Skin of body (tissue), 1 donor: ENCODE measurements at regions not wholly inside any gene's neighbourhood (a gene's known extent, or its start where the extent isn't known, plus 50 kb on each side); places are given as distances from the start of the nearest gene placed in this dataset.
"Not testable (repeated sequence)": the region's sequence is repeated elsewhere in the genome, so short reads cannot be mapped to it uniquely, and the experiment has no call there.

Experiments used
- DNase-seq: peaks from one replicate; lab custom pipeline; 2025; lab: John Stamatoyannopoulos, UW

DNA sequence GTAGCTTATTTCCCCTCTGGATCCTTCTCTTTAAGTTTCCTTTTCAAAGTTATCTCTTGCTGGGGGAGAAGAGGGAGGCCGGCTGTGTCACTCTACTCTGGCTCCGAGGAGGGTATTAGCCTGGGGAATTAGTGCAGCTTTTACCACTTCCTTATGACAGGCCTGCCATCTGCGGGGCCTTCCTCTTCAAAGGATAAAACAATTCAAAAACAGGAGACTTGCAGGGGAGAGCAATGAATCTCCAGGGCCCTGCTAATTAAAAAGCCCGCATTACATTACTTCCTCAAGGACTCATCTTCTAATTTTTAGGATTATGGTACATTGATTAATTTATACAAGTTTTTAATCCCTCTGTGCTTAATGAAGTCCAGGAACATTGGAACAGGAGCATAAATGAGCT, 190.9 kb upstream of the CDH5 start:
- no peak for DNase-seq

DNA sequence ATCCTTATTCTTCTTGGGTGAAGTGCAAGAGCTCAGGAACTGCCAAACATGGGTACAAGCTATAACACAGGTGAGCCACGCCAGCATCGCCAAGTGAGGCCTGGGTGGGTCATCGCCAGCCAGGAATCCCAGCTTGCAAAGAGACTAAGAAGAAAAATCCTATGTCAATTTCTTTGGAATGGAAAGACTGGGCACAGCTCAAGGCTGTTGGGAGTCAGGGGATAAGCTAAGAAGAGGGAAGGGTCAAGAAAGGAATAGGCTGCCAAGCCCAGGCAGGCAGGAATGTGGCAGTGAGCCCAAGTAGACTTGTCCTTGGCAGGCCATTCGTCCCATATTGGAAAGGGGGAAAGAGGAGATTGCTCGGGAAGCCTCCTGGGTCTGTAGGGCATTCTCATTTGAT, 191.4 kb upstream of the CDH5 start:
- DNase-seq: no peak

DNA sequence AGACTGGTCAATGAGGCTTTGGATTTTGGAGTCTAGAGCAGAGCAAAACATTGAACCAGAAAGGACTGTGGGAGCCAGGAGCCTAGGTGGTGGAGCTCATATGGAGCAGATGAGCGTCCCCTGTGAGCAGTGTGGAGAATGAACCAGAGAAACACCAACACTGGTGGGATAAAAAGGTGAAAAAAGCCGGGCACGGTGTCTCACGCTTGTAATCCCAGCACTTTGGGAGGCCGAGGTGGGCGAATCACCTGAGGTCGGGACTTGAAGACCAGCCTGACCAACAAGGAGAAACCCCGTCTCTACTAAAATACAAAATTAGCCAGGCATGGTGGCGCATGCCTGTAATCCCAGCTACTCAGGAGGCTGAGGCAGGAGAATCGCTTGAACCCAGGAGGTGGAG, 192.7 kb upstream of the CDH5 start:
- not testable (repeated sequence) for DNase-seq

DNA sequence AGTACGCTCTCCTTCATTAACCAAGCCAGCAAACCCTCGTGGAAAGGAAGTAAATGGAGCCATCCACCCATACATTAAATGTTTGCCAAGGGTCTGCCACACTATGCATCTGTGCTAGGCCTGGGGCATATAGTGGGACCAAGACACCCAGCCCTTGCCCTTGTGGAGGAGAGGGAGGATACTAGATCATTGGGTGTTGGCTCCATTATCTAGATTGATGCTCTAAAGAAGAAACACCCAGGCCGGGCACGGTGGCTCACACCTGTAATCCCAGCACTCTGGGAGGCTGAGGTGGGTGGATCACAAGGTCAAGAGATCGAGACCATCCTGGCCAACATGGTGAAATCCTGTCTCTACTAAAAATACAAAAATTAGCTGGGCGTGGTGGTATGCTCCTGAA, 193.3 kb upstream of the CDH5 start:
- DNase-seq: not testable (repeated sequence)

DNA sequence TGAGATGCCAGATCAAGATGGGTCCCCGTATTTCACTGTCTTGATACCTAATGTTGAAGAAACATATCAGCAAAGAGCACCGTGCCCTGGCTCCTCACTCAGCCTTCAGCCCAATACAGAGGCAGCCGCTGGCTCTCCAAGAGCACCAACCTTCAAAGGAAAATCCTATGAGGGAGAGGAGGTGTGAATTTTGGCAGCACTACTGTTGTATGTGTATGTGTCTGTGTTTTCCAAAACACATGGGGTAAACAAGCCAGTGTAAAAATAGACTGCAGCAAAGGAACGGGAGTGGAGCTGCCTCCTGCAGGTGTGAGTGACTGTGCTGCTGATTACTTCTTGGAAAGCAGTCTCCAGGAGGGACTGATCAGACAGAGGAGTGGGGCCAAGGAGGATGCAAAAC, 194.0 kb upstream of the CDH5 start:
- no peak for DNase-seq

DNA sequence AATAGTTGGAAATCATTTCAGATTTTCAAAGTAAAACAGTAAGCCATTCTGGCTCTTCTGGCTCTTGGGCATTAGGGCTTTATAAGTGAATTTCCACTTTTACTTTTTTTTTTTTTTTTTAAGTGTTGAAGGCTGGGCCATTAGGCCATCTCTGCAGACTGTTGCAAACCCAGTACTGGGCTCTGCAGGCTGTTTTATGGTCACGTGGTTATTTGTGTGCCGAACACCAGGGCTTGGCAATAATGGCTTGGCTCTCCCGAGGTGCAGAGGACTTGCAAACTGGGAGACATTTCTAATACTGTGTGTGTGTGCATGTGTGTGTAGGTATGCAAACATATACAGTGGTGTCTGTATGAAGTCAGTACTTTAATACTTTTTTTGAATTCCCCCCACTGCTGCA, 194.9 kb upstream of the CDH5 start:
- no peak for DNase-seq

DNA sequence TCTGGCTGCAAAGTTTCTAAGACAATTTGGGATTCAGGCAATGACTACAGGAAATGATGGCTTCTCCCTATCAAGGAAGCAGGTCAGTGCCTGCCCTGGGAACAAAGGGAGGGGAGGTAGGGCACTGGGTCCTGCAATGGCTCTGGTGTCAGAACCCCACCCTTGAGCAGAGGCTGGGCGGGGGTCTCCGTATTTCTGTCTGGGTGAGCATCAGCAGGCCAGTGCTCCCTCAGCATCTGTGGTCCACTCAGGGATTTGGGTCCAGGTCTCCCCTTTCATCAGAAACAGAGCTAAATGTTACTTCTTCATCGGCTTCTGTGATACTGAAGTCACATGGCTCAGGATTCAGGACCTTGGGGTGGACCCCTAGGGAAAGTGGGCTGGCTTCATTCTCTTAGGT, 195.5 kb upstream of the CDH5 start:
- no peak for DNase-seq

DNA sequence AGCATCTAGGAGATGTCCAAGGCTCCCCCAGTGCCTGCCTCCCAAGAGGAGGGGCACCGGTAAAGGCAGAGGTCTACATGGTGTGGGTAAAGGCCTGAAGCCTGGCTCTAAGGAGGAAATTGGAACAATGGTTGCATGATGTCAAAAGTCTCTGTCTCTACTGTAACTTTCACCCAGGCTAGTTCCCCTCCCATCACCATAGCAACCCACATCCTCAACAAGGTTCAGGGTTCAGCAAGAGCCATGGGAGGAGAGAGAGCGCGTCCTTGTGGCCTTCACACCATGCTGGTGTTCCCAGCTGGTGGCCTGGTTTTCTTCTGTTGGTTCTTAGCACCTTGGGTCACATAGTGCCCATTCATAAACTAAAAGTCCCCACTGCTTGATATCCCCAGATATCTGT, 196.7 kb upstream of the CDH5 start:
- DNase-seq: no peak

DNA sequence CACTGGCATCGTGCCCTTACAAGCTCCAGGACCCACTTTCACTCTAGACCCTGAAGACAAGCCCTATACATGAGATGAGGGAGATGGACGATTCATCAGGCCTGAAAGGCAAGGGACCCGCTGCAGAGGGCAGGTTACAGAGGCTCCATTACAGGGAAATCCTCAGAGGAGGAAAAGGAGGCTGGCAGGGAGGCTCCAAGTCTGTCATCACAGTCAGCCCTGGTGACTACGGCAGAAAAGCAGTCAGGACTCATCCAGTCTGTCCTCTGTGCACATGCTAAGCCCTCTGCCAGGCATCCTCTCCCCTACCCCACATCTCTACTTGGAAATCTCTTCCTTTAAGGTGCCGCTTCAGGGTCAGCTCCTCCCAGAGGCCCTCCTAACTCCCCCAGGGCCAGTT, 197.7 kb upstream of the CDH5 start:
- no peak for DNase-seq

DNA sequence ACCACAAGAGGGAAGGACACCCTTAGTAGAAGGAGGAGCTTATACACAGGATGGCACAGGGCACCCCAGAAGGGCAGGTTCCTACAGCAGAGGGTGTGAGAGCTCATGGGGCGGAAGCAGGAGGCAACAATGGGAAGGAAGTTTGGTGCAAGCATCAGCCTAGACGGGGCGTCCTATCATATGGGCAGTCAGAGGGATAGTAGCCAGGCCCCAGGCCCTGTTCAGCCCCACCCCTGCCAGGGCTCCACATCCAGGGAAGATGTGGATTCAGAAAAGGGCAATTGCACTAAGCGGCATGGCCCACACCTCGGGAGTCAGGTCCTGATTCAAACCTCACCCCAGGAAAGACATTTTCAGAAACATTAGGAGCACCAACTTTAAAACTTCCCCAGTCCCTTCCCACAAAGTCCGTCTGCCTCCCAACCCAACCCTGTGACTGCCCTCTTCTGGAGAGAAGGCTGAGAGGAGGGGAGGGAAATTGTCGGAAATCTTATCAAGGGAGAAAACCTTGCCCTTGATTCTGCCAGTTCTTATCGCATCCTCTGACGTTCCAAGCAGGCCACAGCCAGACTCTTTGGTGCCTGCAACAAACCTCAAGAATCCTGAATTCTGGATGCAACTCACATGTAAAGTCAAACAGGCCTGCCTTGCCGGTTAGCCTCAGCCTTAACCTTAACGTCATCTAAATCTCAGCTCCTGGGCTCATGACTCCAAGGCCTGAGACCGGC, 198.8 kb upstream of the CDH5 start:
- no peak for DNase-seq

DNA sequence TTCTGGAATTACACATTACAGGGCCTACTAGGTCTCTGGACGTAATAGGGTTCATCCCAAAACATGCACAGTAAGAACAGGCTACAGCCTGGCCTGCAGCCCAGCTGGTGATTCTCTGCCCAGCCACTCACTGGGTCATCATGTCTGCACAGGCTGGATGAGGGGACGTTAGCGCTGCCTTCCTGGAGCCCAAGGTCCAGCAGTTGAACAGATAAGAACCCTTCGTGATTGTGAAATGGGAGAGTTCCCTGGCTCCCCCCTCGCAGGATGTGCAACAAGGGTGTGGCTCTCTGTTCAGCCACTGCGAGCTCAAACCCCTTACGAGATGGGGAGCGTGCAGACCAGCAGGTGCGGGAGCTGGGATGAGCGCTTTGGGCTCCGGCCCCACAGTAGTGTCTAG, 200.0 kb upstream of the CDH5 start:
- DNase-seq: no peak

DNA sequence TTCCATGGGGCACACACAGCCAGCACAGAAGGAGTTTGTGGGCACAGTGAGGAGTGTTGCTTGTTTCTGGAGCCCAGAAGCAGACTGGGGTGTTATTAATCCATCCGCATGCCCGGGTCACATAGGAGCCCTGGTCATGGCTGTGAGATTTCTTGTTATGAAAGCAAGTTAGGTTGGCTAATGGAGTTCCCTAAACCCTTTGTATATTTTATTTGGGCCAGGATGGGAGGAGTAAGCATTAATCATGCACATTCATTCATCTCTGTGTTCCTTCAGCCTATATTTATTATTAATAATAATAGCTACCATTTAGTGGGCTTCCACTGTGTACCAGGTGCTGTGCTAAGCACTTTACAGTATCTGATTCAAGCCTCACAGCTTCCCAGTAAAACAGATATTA, 200.6 kb upstream of the CDH5 start:
- no peak for DNase-seq

DNA sequence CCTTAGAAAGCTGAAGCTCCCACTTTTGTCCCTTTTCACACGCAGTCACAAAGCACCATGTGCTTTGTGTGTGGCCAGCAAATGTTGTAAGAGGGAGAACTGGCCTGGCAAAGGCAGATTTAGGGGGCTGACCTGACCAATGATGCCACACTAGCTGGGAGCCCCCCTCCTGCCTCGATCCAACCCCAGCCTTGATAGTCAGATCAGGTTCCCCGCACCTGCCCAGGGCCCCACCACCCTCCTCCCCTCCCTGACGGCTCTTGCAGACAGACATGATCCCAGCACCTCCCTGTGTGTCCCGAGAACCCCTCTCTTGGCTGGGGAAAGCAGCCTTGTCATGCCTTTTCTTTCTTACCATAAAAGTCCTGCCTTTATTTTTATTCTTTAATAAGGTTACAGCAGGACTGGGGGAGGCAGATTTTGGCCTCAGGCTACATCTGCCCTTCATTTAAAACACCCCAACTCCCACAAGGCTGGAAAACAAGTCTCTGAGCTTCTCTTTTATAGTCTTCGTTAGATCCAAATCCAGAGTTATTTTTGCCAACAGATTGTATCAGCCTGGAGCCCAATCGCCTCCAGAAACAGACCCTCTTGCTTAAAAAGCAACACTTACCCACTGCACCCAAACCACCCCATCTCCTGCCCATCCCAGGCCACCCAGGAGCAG, 201.8 kb upstream of the CDH5 start:
- DNase-seq: peak; percentile 44

DNA sequence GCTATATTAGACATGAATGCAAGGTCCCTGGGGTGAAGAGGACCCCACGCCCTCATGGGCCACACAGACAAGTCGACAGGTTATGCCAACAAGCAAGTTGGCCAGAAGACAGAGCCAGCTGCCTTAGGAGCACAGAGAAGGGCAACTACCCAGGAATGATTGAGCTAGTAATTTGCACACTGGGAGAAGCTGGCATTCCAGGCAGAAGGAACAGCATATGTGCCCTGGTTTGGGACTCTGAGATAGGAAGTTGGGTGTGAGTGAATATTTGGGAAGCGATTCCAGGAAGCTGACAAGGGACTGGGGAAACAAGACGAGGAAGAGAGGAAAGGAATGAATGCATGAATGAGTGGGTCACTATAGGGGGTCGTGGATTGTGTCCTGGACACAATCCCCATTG, 203.7 kb upstream of the CDH5 start:
- DNase-seq: no peak

DNA sequence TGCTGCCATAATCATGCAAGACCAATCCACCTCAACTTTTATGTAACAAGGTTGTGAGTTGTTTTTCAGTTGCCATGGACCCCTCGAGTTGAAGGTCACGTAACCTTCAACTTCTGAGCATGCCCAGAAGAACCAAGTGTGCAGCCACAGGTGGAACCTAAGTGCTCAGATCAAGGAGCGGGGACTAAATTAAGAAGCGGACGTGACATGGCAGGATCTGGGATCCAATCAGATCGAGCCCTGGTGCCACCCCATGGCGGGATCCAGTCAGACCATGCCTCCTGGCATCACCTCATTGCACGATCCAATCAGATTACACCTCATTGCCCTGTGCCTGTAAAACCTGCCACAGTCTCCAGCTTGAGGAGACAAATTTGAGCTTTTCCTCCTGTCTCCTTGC, 204.5 kb upstream of the CDH5 start:
- no peak for DNase-seq

DNA sequence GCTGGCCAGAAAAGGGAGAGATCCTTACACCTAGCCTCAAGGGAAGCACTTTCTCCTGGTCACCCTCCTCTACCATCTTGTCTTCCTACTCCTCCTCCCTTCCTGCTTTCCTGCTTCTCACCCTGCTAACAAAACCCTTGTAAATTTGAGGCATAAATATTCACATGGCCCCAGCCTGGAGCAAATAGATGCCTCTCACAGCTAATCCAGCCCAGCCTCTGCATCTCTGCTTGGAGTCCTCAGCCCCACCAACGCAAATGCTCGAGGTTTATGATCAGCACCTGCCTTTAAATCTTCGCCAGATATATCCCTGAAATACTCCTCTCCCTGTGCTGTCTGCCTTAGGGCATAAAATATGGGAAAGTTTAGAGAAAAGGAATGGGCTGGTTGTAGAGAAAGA, 205.2 kb upstream of the CDH5 start:
- DNase-seq: no peak

DNA sequence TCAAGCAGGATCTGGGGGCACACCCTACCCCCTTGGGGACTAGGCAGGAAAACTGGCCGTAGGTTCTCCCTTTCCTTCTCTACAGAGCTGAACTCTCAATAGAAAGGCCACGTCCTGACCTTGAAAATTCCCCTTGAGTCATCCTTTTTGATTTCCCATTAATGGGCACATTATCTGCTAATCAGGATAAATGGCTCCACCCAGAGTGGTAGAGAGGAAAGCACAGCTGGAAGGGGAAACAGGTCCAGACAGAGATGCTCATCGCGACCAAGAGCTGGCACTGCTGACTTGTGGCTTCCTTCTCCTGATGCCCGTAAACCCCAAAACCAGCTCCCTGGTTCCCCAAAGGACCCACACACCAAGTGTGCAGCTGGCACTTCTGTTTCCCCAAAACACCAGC, 206.5 kb upstream of the CDH5 start:
- no peak for DNase-seq

DNA sequence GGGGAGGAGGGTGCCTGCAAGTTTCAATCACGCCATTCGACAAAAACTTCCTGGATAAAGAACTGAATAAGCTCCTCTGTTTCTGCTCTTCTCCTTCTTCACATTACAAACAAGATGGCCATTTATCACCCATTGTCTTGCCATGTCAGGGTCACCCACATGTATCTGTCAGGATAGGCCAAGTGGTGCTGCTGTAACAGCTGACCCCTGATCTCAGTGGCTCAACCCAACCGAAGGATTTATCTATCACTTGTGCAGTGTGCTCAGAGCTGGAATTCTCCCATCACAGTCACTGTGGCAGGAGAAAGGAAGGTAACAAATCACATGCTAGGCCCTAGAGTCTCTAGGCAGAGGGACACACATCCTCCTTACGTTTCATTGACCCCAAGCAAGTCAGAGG, 210.0 kb upstream of the CDH5 start:
- no peak for DNase-seq

DNA sequence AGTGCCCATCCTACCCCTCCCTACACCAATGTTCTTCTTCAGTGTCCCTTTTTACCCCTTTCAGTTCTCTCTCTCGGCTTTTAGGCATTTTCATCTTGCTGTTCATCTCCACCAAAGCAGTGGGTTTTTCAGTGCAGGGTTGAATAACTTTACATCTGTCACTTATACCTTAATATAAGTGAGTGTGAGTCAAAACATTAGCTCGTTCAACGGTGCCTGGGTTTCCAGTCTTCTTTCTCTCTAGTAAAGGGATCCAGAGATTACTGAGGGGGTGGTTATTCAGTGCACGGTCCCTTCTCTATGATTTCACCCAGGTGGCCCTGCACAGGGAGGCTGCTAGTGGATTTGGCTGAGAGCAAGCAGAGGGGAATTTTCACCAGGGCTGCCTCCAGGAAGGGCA, 210.6 kb upstream of the CDH5 start:
- no peak for DNase-seq

DNA sequence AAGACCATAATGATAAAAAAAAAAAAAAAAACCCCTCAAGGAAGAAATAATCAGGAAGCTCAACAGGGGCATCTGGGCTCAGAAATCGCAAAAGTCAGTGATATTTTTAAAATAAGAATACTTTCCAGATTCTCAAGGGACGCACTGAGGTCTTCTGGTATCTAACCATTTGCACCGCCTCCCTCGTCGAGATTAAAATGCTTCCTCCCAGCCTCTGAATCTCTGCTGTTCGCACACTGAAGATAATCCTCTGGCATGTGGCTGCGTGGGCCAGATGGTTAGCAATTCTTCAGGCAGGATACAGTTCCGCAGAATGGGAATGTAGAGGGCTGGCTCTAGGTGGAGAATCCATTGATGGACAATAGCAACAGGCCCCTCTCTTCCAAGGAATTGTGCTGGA, 211.7 kb upstream of the CDH5 start:
- DNase-seq: peak; percentile 35

DNA sequence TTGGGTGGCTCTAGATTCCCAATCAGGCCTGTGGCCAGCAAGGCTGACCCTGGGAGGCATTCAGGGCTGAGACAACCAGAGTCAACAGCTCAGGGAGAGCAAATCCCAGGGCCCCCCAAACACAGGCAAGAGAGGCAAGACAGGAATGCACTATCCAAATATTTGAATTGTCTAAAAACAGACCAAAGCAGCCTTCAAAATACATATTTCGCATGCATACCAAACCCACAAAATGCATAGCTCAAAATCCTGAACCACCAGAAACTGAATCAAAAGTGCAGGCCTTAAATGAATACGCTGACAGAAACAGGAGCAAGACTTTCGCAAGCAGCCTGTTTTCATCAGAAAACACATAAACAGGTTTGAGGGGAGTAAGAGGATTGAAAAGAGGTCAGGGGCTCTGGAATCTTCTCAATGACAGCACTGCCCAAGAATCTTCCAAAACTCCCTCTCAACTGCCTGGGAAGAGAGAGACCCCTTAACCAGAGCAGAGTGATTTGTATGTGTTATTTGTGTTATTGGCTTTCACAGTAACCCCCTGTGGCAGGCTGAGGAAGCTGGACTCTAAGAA, 213.6 kb upstream of the CDH5 start:
- peak; percentile 71 for DNase-seq

DNA sequence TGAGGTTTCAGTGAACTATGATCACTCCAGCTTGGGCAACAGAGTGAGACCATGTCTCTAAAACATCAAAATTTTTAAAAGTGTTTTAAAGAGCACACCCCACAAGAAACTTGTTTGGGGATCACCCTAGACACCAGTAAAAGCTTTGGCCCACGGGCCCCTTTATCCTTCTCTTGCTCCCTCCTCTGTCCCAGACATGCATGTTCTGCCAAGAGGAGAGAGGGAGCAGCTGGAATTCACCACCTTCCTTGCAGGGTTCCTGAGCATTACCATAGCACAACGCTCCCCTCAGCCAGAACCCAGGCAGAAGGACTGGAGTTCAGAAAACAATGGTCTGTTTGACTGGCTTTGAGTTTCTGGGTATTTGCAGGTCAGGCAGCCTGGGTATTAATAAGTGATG, 214.3 kb upstream of the CDH5 start:
- DNase-seq: no peak
